NCI-H82 (cell line): ENCODE measurements at regions not wholly inside any gene's neighbourhood (a gene's known extent, or its start where the extent isn't known, plus 50 kb on each side); places are given as distances from the start of the nearest gene placed in this dataset.
A peak's percentile ranks its signal among the peaks of the same experiment; 100 is the strongest.
"Not testable (repeated sequence)": the region's sequence is repeated elsewhere in the genome, so short reads cannot be mapped to it uniquely, and the experiment has no call there.

Experiments used
- DNase-seq: peaks from one replicate; lab custom pipeline; 2025; lab: John Stamatoyannopoulos, UW

- DNase-seq, result no peak
Observed at GRCh38 chr11:97865424-97866012, 1155.2 kb upstream of the CNTN5 start.

GRCh38 chr11:97871816-97872215 is 1148.9 kb upstream of the CNTN5 start:
- DNase-seq, result no peak

- no peak for DNase-seq
Observed at GRCh38 chr11:97880209-97880608, 1140.5 kb upstream of the CNTN5 start.

GRCh38 chr11:97883086-97883485 is 1137.7 kb upstream of the CNTN5 start:
- DNase-seq, result no peak

DNA sequence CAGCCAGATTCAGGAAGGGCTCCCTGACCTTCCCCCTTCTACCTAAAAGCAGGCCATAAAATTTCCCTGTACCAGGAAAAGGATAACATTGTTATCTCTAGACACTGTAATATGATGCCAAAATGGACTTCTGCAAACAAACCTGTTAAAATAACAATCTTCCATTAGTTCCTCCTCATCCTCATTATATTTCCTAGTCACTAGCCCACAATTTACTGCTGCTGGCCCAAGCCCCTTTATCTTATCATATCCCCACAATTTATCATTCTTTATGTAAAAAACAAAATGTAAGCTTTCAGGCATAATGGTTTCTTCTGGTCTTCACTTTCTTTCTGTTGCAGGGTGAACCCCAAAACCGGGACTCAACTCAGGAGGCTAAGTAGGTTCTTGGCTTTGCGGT is 1132.1 kb upstream of the CNTN5 start:
- no peak for DNase-seq

DNA sequence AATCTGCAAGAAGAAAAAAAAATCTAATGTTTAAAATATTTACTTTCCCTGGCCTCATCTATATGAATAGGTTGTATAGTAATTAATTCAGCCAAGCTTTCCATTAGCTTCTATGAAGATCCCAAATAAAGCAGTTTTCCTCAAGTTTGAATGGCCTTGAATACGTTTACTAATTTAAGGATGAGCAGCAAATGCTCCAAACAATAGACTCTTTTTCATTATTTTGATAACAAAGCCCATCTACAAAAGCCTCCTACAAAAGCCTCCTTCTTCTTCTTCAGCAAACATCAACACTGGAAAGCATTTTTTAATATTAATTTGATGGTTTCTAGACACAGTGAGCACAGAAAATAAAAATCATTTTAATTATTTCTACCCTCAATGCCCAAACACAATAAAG is 1130.3 kb upstream of the CNTN5 start:
- DNase-seq, result no peak

GRCh38 chr11:97893612-97894011 is 1127.1 kb upstream of the CNTN5 start:
- peak; percentile 0 for DNase-seq

- DNase-seq, result no peak
Observed at GRCh38 chr11:97894978-97895377, 1125.8 kb upstream of the CNTN5 start.

DNA sequence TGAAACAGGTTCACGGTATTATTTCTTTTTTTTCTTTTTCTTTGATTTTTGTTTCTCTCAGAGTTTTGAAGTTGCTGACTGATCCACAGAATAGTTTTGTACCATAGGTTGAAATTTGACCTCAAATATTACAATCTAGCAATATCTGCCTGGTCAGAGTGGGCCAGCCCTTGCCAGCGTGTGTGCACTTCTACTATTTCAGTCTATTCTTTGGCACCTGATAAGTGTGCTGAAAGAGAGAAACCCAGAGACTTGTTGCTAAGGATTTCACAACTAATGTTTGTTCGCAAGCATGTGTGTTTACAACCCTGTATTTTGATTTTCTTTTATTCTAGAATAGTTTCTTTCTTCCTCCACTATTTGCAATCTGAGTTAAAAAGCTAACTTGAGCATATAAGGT is 1125.2 kb upstream of the CNTN5 start:
- no peak for DNase-seq

DNA sequence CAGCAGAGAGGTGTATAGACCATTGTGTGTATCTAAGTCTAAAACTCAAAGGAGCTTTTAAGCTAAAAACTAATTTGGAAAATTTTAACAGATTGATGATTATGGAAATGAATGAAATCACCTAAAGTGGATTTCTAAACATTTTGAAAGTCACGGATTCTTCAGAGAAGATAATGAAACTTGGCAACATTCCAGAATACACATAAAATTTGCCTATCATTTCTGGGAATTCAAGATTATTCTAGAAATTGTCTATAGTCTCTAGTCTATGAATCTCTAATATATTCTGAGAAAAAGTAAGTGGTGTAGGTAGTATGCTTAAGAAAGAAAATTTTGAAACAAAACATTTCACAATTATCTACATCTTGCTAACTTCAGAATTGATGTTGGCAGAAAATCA is 1117.9 kb upstream of the CNTN5 start:
- DNase-seq, result no peak

GRCh38 chr11:97905101-97905500 is 1115.6 kb upstream of the CNTN5 start:
- no peak for DNase-seq

DNA sequence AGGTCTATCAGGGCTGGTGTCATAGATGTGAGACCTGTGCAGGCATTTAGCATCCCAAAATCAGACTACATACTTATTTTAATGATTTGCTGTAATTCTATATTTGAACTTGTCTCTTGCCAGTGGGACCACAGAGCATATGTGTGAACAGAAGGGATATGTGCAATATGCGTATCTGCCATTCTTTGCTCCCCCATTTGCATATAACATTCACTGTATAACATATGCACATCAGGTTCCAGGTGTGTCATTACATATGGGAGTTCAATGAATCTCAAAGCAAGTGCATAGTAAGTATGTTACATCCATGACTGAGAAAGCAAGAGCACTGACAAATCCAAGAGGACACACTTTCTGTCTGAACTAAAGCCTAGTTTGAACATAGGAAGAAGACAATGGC is 1115.1 kb upstream of the CNTN5 start:
- no peak for DNase-seq

GRCh38 chr11:97908354-97908753 is 1112.4 kb upstream of the CNTN5 start:
- DNase-seq, result no peak

DNA sequence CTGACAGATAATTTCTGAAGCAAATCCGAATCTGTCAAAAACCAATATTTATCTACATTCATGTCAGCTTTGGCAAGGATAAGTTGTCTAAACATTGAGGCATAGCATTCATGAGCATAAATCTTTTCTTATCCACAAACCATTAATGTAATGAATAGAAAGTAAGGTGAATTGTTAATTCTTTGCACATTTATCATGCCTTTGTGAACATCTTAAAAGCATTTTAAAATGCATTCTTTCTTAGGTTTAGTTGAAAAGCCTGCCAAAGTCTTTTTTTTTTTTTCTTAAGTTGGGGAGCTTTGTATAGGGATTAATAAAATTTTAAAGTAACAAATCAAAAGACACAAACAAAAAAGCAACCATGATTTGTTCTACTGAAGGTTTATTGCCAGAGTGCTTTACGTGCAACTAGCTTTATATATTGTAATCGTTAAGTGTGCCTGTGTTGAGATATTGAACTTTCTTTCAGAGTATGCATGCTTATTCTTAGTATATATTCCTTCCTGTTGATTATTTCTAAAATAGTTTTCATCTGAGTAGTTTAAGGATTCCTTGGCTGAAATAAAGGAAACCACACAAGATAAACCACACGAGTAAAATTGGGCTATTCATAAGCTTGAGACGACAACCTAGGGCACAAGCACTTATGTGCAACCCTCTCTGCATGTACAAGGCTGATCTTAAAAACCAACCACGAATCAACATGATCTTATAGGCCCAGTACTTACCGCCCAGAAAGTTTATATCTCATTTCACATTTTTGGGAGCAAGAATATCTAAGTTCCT is 1110.9 kb upstream of the CNTN5 start:
- DNase-seq, result no peak

- no peak for DNase-seq
Observed at GRCh38 chr11:97912629-97913028, 1108.1 kb upstream of the CNTN5 start.

- not testable (repeated sequence) for DNase-seq
Observed at GRCh38 chr11:97922933-97923332, 1097.8 kb upstream of the CNTN5 start.

GRCh38 chr11:97934572-97935208 is 1086.1 kb upstream of the CNTN5 start:
- no peak for DNase-seq

GRCh38 chr11:97937501-97937900 is 1083.2 kb upstream of the CNTN5 start:
- no peak for DNase-seq

GRCh38 chr11:97938789-97939188 is 1082.0 kb upstream of the CNTN5 start:
- no peak for DNase-seq

DNA sequence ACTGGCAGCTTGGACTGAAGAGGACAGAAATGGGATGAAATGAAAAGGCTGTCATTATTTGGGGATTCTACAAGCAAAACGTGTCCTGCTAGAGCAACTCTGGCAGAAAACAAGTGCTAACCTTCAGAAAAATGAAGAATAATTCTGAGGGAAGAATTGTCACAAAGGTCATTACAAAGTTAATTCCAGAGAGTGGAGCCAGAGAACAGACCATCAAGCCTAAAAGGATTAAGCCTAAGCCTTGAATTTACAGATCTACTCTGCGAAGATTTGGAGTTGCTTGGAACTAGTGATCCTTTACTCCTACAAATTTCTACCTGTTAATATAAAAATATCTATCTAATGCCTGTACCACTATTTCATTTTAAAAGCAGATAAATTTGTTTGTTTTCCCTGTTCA is 1077.3 kb upstream of the CNTN5 start:
- peak; percentile 81 for DNase-seq

- no peak for DNase-seq
Observed at GRCh38 chr11:97948793-97949192, 1072.0 kb upstream of the CNTN5 start.

- DNase-seq, result no peak
Observed at GRCh38 chr11:97955595-97955994, 1065.2 kb upstream of the CNTN5 start.

DNA sequence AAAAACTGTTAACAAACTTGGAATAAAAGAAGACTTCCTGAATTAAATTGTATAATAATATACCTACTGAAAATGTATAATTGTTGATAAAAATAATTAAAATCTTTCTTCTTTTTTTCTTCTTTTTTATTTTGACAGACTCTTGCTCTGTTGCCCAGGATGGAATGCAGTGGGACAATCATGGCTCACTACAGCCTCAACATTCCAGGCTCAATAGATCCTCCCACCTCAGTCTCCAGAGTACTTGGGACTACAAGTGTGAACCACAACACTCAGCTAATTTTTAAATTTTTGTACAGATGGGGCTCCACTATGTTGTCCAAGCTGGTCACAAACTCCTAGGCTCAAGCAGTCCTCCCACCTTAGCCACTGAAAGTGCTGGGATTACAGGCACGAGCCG is 1063.8 kb upstream of the CNTN5 start:
- DNase-seq, result no peak
